Lung microvascular endothelial cell (primary cell): ENCODE measurements at regions not wholly inside any gene's neighbourhood (a gene's known extent, or its start where the extent isn't known, plus 50 kb on each side); places are given as distances from the start of the nearest gene placed in this dataset.

Source experiments
- DNase-seq, 2 donors: peaks; one replicate each; pipeline versions ENCODE4 v3.0.0 to v3.0.0-alpha.2; 2010; ENCODE audit warnings: low read depth in 2 of 2

GRCh38 chr5:74069741-74070140 lies 443.7 kb downstream of the ARHGEF28 start:
- DNase-seq, result no peak

- DNase-seq, result no peak
Observed at GRCh38 chr5:74067748-74068541, 441.9 kb downstream of the ARHGEF28 start.

GRCh38 chr5:74064911-74065310 lies 438.9 kb downstream of the ARHGEF28 start:
- no peak for DNase-seq

GRCh38 chr5:74064225-74064624 lies 438.2 kb downstream of the ARHGEF28 start:
- no peak for DNase-seq

- peak; percentile 15 to 17 for DNase-seq
Observed at GRCh38 chr5:74063821-74064220, 437.8 kb downstream of the ARHGEF28 start.

- no peak for DNase-seq
Observed at GRCh38 chr5:74063346-74063745, 437.4 kb downstream of the ARHGEF28 start.

- DNase-seq, result no peak
Observed at GRCh38 chr5:74061292-74061691, 435.3 kb downstream of the ARHGEF28 start.

- no peak for DNase-seq
Observed at GRCh38 chr5:74059706-74060105, 433.7 kb downstream of the ARHGEF28 start.

- peak; percentile 20 to 53 for DNase-seq
Observed at GRCh38 chr5:74056789-74057164, 430.8 kb downstream of the ARHGEF28 start.

- DNase-seq, result no peak
Observed at GRCh38 chr5:74056107-74056788, 430.3 kb downstream of the ARHGEF28 start.

GRCh38 chr5:74055486-74056106 lies 429.6 kb downstream of the ARHGEF28 start:
- DNase-seq, result no peak

GRCh38 chr5:74054641-74055421 lies 428.8 kb downstream of the ARHGEF28 start:
- DNase-seq, result no peak

GRCh38 chr5:74054139-74054538 lies 428.1 kb downstream of the ARHGEF28 start:
- DNase-seq, result no peak

GRCh38 chr5:74052441-74053221 lies 426.6 kb downstream of the ARHGEF28 start:
- DNase-seq, result no peak

- DNase-seq, result no peak
Observed at GRCh38 chr5:74051076-74051475, 425.1 kb downstream of the ARHGEF28 start.

GRCh38 chr5:74044936-74045335 lies 418.9 kb downstream of the ARHGEF28 start:
- DNase-seq, result no peak

GRCh38 chr5:74042959-74043358 lies 417.0 kb downstream of the ARHGEF28 start:
- DNase-seq, result peak in 1 of 2 donors; percentile 30

- DNase-seq, result no peak
Observed at GRCh38 chr5:74042559-74042958, 416.6 kb downstream of the ARHGEF28 start.

GRCh38 chr5:74041913-74042312 lies 415.9 kb downstream of the ARHGEF28 start:
- no peak for DNase-seq

- DNase-seq, result no peak
Observed at GRCh38 chr5:74040811-74041491, 415.0 kb downstream of the ARHGEF28 start.
